Bone marrow (tissue), 2 donors: ENCODE measurements at regions not wholly inside any gene's neighbourhood (a gene's known extent, or its start where the extent isn't known, plus 50 kb on each side); places are given as distances from the start of the nearest gene placed in this dataset.
"Not testable (repeated sequence)": the region's sequence is repeated elsewhere in the genome, so short reads cannot be mapped to it uniquely, and the experiment has no call there.

Experiments used
- DNase-seq, 2 donors: peaks; one replicate each; lab custom pipeline; 2025; lab: John Stamatoyannopoulos, UW

DNA sequence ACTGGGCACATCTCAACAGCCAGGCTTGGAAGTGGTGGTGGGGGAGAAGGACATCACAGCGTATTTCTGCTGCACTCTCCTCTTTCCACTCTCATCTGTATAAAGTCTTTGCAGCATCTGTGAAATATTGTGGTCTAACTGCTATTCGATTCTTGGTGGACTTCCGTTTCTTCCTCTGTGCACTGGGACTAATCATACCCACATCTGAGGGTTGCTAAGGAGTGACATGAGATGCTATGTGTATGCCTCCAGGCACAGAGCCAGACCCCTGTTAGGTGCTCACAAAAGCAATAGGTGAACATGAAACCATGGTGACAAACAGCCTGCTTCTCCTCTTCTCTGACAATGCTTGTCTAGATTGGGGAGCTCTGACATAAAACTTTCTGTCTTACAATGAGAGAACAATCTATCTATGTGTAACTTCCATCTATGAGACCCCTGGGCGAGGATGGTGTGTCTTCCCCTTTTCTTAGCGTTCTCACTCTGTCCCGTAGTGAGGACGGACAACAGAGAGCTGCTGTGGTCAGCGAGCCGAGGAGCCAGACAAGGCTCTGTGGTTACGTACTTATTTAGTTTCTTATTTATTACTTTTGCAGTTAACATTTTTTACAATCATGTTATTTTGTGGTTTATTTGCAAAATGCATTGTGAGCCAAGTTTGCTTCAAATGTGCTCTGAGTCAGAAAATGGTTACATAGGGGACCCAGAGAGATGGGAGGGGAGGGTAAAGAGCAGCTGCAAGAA, 196.7 kb upstream of the TPRG1 start:
- peak in 1 of 2 donors; percentile 15 for DNase-seq

DNA sequence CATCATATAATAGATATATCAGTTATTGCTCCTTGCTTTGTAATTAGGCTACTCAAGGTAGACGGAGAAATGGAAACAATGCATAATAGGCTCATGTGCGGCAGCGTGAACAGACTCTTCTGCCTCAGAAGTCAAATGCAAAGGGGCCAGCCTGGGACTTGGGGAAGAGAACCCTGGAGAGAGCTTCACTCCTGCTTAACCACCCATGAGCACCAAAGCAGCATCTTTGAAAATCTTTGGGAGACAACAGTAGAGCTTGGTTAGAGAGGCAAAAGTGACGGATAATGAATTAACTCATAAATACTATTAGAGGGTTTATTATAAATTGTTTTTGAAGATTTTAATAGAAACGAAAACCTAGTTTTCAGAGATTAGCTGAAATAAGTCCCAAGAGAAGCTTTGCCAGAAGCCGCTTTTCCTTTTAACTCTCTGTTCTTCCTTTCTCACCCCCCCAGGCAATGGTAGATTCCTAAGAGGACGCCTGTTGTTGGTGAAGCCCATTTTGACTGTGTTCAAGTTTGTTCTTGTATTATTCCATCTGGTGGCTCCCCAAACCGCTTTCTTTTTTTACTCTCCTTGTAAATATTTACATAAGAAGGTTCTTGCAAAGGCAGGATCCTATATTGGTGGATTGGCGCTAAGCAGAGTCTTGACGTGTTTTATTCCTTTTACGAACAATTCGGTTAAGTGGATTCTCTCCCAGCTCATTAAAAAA, 196.0 kb upstream of the TPRG1 start:
- no peak for DNase-seq

- DNase-seq, result no peak
Observed at GRCh38 chr3:188976407-188976806, 195.4 kb upstream of the TPRG1 start.

- DNase-seq, result no peak
Observed at GRCh38 chr3:188978421-188979171, 193.2 kb upstream of the TPRG1 start.

DNA sequence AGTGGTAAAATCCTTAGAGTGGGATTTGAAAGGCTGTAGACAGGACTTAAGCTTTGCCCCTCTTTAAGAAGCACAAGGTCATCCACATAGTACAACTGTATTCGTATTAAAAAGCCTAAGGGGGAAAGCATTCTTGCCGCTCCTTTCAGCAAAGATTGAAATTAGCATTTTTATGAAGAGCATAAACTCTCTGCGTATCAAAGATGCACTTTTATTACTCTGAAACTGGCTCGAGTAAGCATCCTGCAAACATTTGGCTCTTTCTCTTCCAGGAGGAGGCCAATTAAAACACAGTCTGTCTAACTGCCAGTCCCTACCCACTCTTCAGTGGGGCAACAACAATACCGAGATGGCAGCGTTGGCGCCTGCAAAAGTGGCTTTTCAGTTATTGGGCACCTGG, 192.5 kb upstream of the TPRG1 start:
- DNase-seq, result no peak

- DNase-seq, result no peak
Observed at GRCh38 chr3:188979669-188980310, 192.0 kb upstream of the TPRG1 start.

DNA sequence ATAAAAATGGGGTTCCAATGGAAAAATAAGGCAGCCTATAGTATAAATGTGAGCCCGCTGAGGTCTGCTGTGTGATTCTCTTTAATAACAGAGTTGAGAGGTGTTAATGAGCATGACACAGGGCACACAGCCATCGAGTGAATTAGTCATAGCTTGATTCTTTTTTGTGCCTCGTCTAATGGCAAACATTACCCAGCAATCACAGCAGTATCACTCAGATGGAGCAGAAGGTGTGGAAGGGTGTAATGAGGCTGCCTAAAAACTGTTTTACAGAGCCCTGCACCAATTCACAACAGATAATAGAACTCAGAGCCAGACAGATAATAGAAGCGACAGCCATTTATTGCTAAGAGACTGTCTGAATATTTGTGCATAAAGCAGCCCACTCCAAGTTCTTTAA, 178.6 kb upstream of the TPRG1 start:
- DNase-seq, result no peak

GRCh38 chr3:189001559-189001958, 170.2 kb upstream of the TPRG1 start:
- no peak for DNase-seq

- no peak for DNase-seq
Observed at GRCh38 chr3:189003410-189003809, 168.4 kb upstream of the TPRG1 start.

- DNase-seq, result no peak
Observed at GRCh38 chr3:189013224-189013888, 158.4 kb upstream of the TPRG1 start.

DNA sequence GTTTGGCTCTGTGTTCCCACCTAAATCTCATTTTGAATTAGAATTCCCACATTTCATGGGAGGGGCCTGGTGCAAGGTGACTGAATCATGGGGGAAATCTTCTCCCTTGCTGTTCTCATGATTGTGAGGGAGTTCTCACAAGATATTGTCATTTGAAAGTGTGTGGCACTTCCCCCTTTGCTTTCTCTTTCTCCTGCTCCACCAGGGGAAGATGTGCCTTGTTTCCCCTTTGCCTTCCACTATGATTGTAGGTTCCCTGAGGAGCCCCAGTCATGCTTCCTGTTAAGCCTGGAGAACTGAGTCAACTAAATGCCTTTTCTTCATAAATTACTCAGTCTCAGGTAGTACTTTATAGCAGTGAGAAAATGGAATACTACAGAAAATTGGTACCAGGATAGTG, 157.2 kb upstream of the TPRG1 start:
- DNase-seq, result no peak

DNA sequence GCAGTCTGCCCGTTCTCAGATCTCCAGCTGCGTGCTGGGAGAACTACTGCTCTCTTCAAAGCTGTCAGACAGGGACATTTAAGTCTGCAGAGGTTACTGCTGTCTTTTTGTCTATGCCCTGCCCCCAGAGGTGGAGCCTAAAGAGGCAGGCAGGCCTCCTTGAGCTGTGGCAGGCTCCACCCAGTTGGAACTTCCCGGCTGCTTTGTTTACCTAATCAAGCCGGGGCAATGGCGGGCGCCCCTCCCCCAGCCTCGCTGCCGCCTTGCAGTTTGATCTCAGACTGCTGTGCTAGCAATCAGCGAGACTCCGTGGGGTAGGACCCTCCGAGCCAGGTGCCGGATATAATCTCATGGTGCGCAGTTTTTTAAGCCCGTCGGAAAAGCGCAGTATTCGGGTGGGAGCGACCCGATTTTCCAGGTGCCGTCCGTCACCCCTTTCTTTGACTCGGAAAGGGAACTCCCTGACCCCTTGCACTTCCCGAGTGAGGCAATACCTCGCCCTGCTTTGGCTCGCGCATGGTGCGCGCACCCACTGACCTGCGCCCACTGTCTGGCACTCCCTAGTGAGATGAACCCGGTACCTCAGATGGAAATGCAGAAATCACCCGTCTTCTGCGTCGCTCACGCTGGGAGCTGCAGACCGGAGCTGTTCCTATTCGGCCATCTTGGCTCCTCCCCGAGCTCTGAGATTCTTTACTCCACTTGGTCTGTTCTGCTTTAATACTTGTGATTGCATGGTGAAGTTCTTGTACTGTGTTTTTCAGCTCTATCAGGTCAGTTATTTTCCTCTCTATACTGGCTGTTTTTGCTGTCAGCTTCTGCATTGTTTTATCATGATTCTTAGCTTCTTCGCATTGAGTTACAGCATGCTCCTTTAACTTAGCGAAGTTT, 148.9 kb upstream of the TPRG1 start:
- DNase-seq, result not testable (repeated sequence)

GRCh38 chr3:189025866-189026265, 145.9 kb upstream of the TPRG1 start:
- DNase-seq, result no peak

DNA sequence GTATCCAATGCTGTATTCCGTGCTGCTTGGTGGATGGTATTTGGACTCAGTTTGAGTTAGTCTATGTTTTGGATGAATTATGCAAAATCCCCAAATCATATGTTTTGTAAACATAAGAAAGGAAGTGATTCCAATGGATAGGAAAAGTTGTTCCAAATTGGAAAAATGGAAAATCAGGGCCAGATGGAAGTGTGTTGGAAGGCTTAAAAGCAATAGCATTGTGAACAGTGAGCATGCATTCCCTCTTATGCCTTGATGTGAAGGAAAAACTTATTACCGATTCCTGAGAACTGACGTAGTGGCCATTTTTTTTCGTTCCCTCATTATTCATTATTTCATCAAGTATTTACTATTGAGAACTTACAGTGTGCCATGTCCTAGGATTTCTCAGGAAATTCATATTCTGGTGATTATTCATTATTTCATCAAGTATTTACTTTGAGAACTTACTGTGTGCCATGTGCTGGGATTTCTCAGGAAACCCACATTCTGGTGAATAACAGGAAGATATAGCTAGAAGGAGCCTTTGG, 144.1 kb upstream of the TPRG1 start:
- DNase-seq, result no peak

- no peak for DNase-seq
Observed at GRCh38 chr3:189038773-189039745, 132.7 kb upstream of the TPRG1 start.

- DNase-seq, result no peak
Observed at GRCh38 chr3:189040656-189041335, 131.0 kb upstream of the TPRG1 start.

GRCh38 chr3:189041482-189042090, 130.2 kb upstream of the TPRG1 start:
- peak in 1 of 2 donors; percentile 17 for DNase-seq

- DNase-seq, result no peak
Observed at GRCh38 chr3:189042832-189043231, 128.9 kb upstream of the TPRG1 start.
